ENCODE measurements at regions not wholly inside any gene's neighbourhood (a gene's known extent, or its start where the extent isn't known, plus 50 kb on each side); places are given as distances from the start of the nearest gene placed in this dataset.

GRCh38 chr5:126715765-126716164, 61.2 kb upstream of the LMNB1 start:
- H3K4me3 ChIP-seq (replicated peaks; ENCODE audit: low read depth, low read length): no peak overlapping the region
- no peak for DNase-seq (ENCODE audit: low read depth)
- TF ChIP-seq CTCF (IDR thresholded peaks at IDR 0.05; ENCODE audit: low read length, missing control alignments): no peak

- no peak for DNase-seq (ENCODE audit: low read depth)
- no peak for TF ChIP-seq CTCF (IDR thresholded peaks at IDR 0.05; ENCODE audit: low read length, missing control alignments)
These were observed 60.1 kb upstream of the LMNB1 start for GRCh38 chr5:126716861-126717260.

GRCh38 chr5:126718236-126718868, 58.6 kb upstream of the LMNB1 start:
- no peak for DNase-seq (ENCODE audit: low read depth)
- no peak for TF ChIP-seq CTCF (IDR thresholded peaks at IDR 0.05; ENCODE audit: low read length, missing control alignments)

More at GRCh38 chr5:126716861-126717260, 60.1 kb upstream of the LMNB1 start:
- no peak overlapping the region for H3K4me3 ChIP-seq (replicated peaks; ENCODE audit: low read depth, low read length)

GRCh38 chr5:126720369-126720768, 56.6 kb upstream of the LMNB1 start:
- H3K4me3 ChIP-seq (replicated peaks; ENCODE audit: low read depth, low read length): no peak overlapping the region
- no peak for DNase-seq (ENCODE audit: low read depth)
- no peak for TF ChIP-seq CTCF (IDR thresholded peaks at IDR 0.05; ENCODE audit: low read length, missing control alignments)

More at GRCh38 chr5:126718236-126718868, 58.6 kb upstream of the LMNB1 start:
- H3K4me3 ChIP-seq (replicated peaks; ENCODE audit: low read depth, low read length): no peak overlapping the region

- DNase-seq (ENCODE audit: low read depth): peak; percentile 12
- H3K4me3 ChIP-seq (replicated peaks; ENCODE audit: low read depth, low read length): no peak overlapping the region
- TF ChIP-seq CTCF (IDR thresholded peaks at IDR 0.05; ENCODE audit: low read length, missing control alignments): no peak
These were observed 53.3 kb upstream of the LMNB1 start for GRCh38 chr5:126723643-126724042.
